SU-DHL-6 (cell line): ENCODE measurements at regions not wholly inside any gene's neighbourhood (a gene's known extent, or its start where the extent isn't known, plus 50 kb on each side); places are given as distances from the start of the nearest gene placed in this dataset.

Experiments used
- CTCF ChIP-seq: fragments of 200-600 bp; sonication (generic); IDR thresholded peaks from one replicate; pipeline ENCODE4 v1.5.1; 2017; ENCODE audit warnings: antibody characterized with exemption, mild to moderate bottlenecking, low read length, moderate library complexity; ENCODE audit not compliant: insufficient read depth, poor library complexity, severe bottlenecking
- EZH2phosphoT487 ChIP-seq: fragments of 200-600 bp; sonication (generic), shearing (Covaris generic); conservative IDR thresholded peaks from 2 replicates; pipeline ENCODE4 v1.6.1; 2018; ENCODE audit warnings: mild to moderate bottlenecking, antibody characterized with exemption, low read length, moderate library complexity, mixed read lengths

- TF ChIP-seq EZH2phosphoT487 (no peak), CTCF (no peak)
Measured at GRCh38 chr6:3612341-3613041, 139.0 kb downstream of the PXDC1 start.
